GM18907 (cell line): ENCODE measurements at regions not wholly inside any gene's neighbourhood (a gene's known extent, or its start where the extent isn't known, plus 50 kb on each side); places are given as distances from the start of the nearest gene placed in this dataset.
"Not testable (repeated sequence)": the region's sequence is repeated elsewhere in the genome, so short reads cannot be mapped to it uniquely, and the experiment has no call there.

Experiments
- ATAC-seq: cut with Tn5 transposase; IDR thresholded peaks from one replicate; pipeline ENCODE4 v1.9.1; 2021; ENCODE audit warnings: mild to moderate bottlenecking, moderate library complexity; ENCODE audit not compliant: unreplicated experiment

- no peak for ATAC-seq
These were observed 94.9 kb upstream of the SKAP2 start for GRCh38 chr7:26959290-26959689.

GRCh38 chr7:26958834-26959233 is 94.4 kb upstream of the SKAP2 start:
- no peak for ATAC-seq

GRCh38 chr7:26955516-26955915 is 91.1 kb upstream of the SKAP2 start:
- ATAC-seq: no peak

- no peak for ATAC-seq
These were observed 90.6 kb upstream of the SKAP2 start for GRCh38 chr7:26954951-26955350.

GRCh38 chr7:26951407-26951950 is 87.1 kb upstream of the SKAP2 start:
- ATAC-seq: no peak

GRCh38 chr7:26950889-26951288 is 86.5 kb upstream of the SKAP2 start:
- ATAC-seq: no peak

- ATAC-seq: no peak
These were observed 84.9 kb upstream of the SKAP2 start for GRCh38 chr7:26949319-26949718.

GRCh38 chr7:26948617-26949118 is 84.3 kb upstream of the SKAP2 start:
- ATAC-seq: no peak

- ATAC-seq: no peak
These were observed 80.3 kb upstream of the SKAP2 start for GRCh38 chr7:26944501-26945358.

GRCh38 chr7:26937939-26938623 is 73.7 kb upstream of the SKAP2 start:
- ATAC-seq: peak; percentile 74

- ATAC-seq: no peak
These were observed 72.9 kb upstream of the SKAP2 start for GRCh38 chr7:26937306-26937705.

- ATAC-seq: not testable (repeated sequence)
These were observed 68.2 kb upstream of the SKAP2 start for GRCh38 chr7:26932616-26933015.

- no peak for ATAC-seq
These were observed 66.5 kb upstream of the SKAP2 start for GRCh38 chr7:26930845-26931244.

GRCh38 chr7:26930201-26930600 is 65.8 kb upstream of the SKAP2 start:
- ATAC-seq: no peak

GRCh38 chr7:26928703-26929347 is 64.4 kb upstream of the SKAP2 start:
- ATAC-seq: no peak

GRCh38 chr7:26925768-26926167 is 61.4 kb upstream of the SKAP2 start:
- ATAC-seq: no peak

GRCh38 chr7:26924149-26924767 is 59.9 kb upstream of the SKAP2 start:
- ATAC-seq: no peak

- ATAC-seq: no peak
These were observed 55.6 kb upstream of the SKAP2 start for GRCh38 chr7:26919906-26920493.

GRCh38 chr7:26918241-26918640 is 53.9 kb upstream of the SKAP2 start:
- no peak for ATAC-seq

GRCh38 chr7:26916779-26917320 is 52.5 kb upstream of the SKAP2 start:
- no peak for ATAC-seq
